Type B pancreatic cell (in vitro differentiated cells): ENCODE measurements at regions not wholly inside any gene's neighbourhood (a gene's known extent, or its start where the extent isn't known, plus 50 kb on each side); places are given as distances from the start of the nearest gene placed in this dataset.

Experiments
- DNase-seq: peaks from one replicate; pipeline ENCODE4 v3.0.0; 2021; ENCODE audit warnings: mixed read lengths; ENCODE audit not compliant: unreplicated experiment; ENCODE audit errors: extremely low spot score
- H3K27ac Mint-ChIP-seq: 2 replicates; pipeline ENCODE4 v1.8.0; 2021; ENCODE audit warnings: mild to moderate bottlenecking, mixed read lengths
- H3K27me3 Mint-ChIP-seq: 2 replicates; pipeline ENCODE4 v1.8.0; 2021; ENCODE audit warnings: mixed read lengths
- H3K36me3 Mint-ChIP-seq: 2 replicates; pipeline ENCODE4 v1.8.0; 2021; ENCODE audit warnings: mixed read lengths
- H3K4me1 Mint-ChIP-seq: one replicate; pipeline ENCODE4 v1.8.0; 2021; ENCODE audit warnings: mixed read lengths; ENCODE audit not compliant: unreplicated experiment
- H3K4me3 Mint-ChIP-seq: 2 replicates; pipeline ENCODE4 v1.8.0; 2021; ENCODE audit warnings: mild to moderate bottlenecking, mixed read lengths
- H3K9me3 Mint-ChIP-seq: 2 replicates; pipeline ENCODE4 v1.8.0; 2021; ENCODE audit warnings: mixed read lengths
- CTCF ChIP-seq: fragments of 200-600 bp; sonication (generic); conservative IDR thresholded peaks from 2 replicates; pipeline ENCODE4 v1.5.0; 2021; ENCODE audit warnings: antibody characterized with exemption, mild to moderate bottlenecking

GRCh38 chr3:30193625-30194044 lies 412.8 kb upstream of the TGFBR2 start:
- H3K27me3 Mint-ChIP-seq: no peaks in the 10 kb centered on the region

GRCh38 chr3:30195352-30195751 lies 411.0 kb upstream of the TGFBR2 start:
- Mint-ChIP-seq H3K36me3 (no peaks in the 10 kb centered on the region), H3K4me3 (no peak overlapping the region), H3K27ac (no peak overlapping the region), H3K4me1 (peaks cover 10% of the 10 kb centered on the region), H3K9me3 (no peaks in the 10 kb centered on the region), H3K27me3 (no peaks in the 10 kb centered on the region)
- no peak for DNase-seq
- TF ChIP-seq CTCF: no peak

More at GRCh38 chr3:30193625-30194044, 412.8 kb upstream of the TGFBR2 start:
- Mint-ChIP-seq H3K36me3 (no peaks in the 10 kb centered on the region), H3K9me3 (no peaks in the 10 kb centered on the region), H3K4me1 (peaks cover 5% of the 10 kb centered on the region), H3K27ac (no peak overlapping the region), H3K4me3 (no peak overlapping the region)
- no peak for DNase-seq
- no peak for TF ChIP-seq CTCF

DNA sequence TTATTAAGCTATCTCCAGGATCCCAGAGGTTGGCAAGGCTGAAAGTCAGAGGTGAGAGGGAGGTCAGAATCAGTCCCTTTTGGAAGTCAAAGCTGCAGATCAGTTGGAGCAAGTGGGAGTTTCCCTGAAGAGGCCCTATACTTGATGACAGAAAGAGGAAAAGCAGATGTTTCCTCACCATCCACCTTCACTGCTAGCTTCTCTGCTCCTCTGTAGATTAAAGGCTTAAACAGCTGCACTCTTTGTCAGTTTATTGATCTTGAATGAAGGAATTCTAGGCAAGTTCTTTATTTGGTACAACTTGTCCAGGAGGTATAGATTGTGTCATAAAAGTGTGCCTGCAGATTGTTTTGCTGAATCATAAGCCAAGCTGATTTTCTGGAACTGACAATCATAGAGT lies 408.2 kb upstream of the TGFBR2 start:
- DNase-seq: no peak
- no peaks in the 10 kb centered on the region for H3K9me3 Mint-ChIP-seq
- no peak overlapping the region for H3K4me3 Mint-ChIP-seq
- H3K27ac Mint-ChIP-seq: no peak overlapping the region
- TF ChIP-seq CTCF: no peak
- H3K4me1 Mint-ChIP-seq: peaks cover 10% of the 10 kb centered on the region
- H3K36me3 Mint-ChIP-seq: no peaks in the 10 kb centered on the region
- no peaks in the 10 kb centered on the region for H3K27me3 Mint-ChIP-seq

DNA sequence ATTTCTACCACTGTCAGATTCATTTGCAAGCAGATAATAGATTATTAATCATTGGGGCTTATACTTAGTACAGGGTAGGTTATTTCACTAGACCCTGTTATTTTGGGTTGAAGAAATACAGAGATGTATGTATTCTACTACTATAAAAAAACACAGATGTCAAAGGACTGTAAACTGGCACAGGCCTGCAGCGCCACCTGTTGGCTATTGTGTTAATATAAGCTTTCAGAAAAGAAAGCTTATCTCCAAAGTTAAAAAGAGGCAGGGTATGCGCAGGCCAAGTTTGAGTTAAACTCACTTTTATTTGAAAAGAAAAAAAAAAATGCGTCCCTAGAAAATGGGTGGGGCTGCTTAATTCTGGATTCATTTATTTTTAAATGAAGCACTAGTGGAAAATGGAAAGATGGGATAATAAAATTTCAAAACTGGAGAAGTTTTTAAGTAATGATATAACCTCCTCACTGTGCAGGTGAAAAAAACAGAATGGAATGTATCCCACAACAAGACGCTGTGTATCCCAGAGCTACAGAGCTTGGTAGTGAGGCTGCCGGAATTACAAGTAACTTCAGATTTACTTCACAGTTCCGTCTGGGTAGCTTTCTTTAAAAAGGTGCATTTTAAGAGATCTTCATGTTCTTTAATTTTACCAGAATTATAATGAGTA lies 407.2 kb upstream of the TGFBR2 start:
- TF ChIP-seq CTCF: peak; percentile 96
- Mint-ChIP-seq H3K4me3 (no peak overlapping the region), H3K4me1 (peaks cover 10% of the 10 kb centered on the region), H3K27me3 (no peaks in the 10 kb centered on the region), H3K36me3 (no peaks in the 10 kb centered on the region), H3K27ac (no peak overlapping the region), H3K9me3 (no peaks in the 10 kb centered on the region)
- no peak for DNase-seq

GRCh38 chr3:30199855-30200254 lies 406.5 kb upstream of the TGFBR2 start:
- Mint-ChIP-seq H3K27ac (no peak overlapping the region), H3K27me3 (no peaks in the 10 kb centered on the region), H3K4me1 (peaks cover 10% of the 10 kb centered on the region), H3K4me3 (no peak overlapping the region), H3K9me3 (no peaks in the 10 kb centered on the region), H3K36me3 (no peaks in the 10 kb centered on the region)
- DNase-seq: no peak
- TF ChIP-seq CTCF: no peak

- H3K9me3 Mint-ChIP-seq: no peaks in the 10 kb centered on the region
- no peak overlapping the region for H3K4me3 Mint-ChIP-seq
- no peak overlapping the region for H3K27ac Mint-ChIP-seq
- H3K4me1 Mint-ChIP-seq: peaks cover 10% of the 10 kb centered on the region
- H3K36me3 Mint-ChIP-seq: no peaks in the 10 kb centered on the region
- H3K27me3 Mint-ChIP-seq: no peaks in the 10 kb centered on the region
- no peak for TF ChIP-seq CTCF
- DNase-seq: no peak
These were observed 404.7 kb upstream of the TGFBR2 start for GRCh38 chr3:30201715-30202114.
